Panc1 (cell line): ENCODE measurements at regions not wholly inside any gene's neighbourhood (a gene's known extent, or its start where the extent isn't known, plus 50 kb on each side); places are given as distances from the start of the nearest gene placed in this dataset.

ENCODE experiments used
- ATAC-seq: fragments of 200-7000 bp; cut with Tn5 transposase; 2 replicates; pipeline ENCODE4 v1.9.1; 2020; ENCODE audit warnings: mild to moderate bottlenecking, moderate library complexity
- BruUV-seq: library from RNA; stranded (reverse); fragments of 400-500 nt; replicated peaks from 2 replicates; lab custom pipeline; 2021; lab: Mats Ljungman, UMichigan
- CTCF ChIA-PET: fragments of 300-600 bp; sonication (Branson Sonifier 250); formaldehyde crosslinking; loops from one replicate; lab custom pipeline; 2022; ENCODE audit warnings: antibody characterized with exemption; lab: Charles Lee
- POLR2A ChIA-PET: fragments of 300-600 bp; sonication (Branson Sonifier 250); formaldehyde crosslinking; loops from one replicate; lab custom pipeline; 2022; ENCODE audit warnings: antibody characterized with exemption; lab: Charles Lee
- DNase-seq: peaks from one replicate; pipeline ENCODE4 v3.0.0-alpha.2; 2010; ENCODE audit warnings: low read depth, low spot score
- H3K27ac ChIP-seq: 2 replicates; pipeline ENCODE4 v1.5.1; 2011; ENCODE audit warnings: mild to moderate bottlenecking, low read length, inconsistent platforms
- H3K27me3 ChIP-seq: fragments of 200-500 bp; sonication (Bioruptor generic); 2 replicates; pipeline ENCODE4 v1.6.0; 2014; ENCODE audit warnings: low read length, inconsistent platforms; ENCODE audit not compliant: control insufficient read depth, insufficient read depth
- H3K36me3 ChIP-seq: fragments of 200-500 bp; sonication (Bioruptor generic); 2 replicates; pipeline ENCODE4 v1.5.1; 2014; ENCODE audit warnings: inconsistent platforms, mild to moderate bottlenecking, low read length, moderate library complexity; ENCODE audit not compliant: control insufficient read depth, insufficient read depth
- H3K4me1 ChIP-seq: 2 replicates; pipeline ENCODE4 v1.5.1; 2011; ENCODE audit warnings: inconsistent platforms, mild to moderate bottlenecking, low read length, moderate library complexity; ENCODE audit not compliant: control insufficient read depth, insufficient read depth
- H3K4me3 ChIP-seq, 2 experiments: 2 replicates each; pipeline ENCODE4 v1.5.1; 2011 to 2012; ENCODE audit warnings: low read depth in 2 of 2, low read length in 2 of 2, mild to moderate bottlenecking in 2 of 2, inconsistent platforms in 1 of 2, moderate library complexity in 1 of 2
- H3K9me3 ChIP-seq: fragments of 200-500 bp; sonication (Bioruptor generic); 2 replicates; pipeline ENCODE4 v1.5.1; 2014; ENCODE audit warnings: low read depth, mild to moderate bottlenecking, inconsistent platforms, low read length, moderate library complexity; ENCODE audit not compliant: control insufficient read depth, insufficient read depth
- POLR2AphosphoS5 ChIP-seq: IDR thresholded peaks from 2 replicates; pipeline ENCODE4 v1.6.1; 2012; ENCODE audit warnings: mild to moderate bottlenecking, low read depth, low read length, moderate library complexity
- TCF7L2 ChIP-seq: IDR thresholded peaks from 2 replicates; pipeline ENCODE4 v1.6.1; 2011; ENCODE audit warnings: mild to moderate bottlenecking, low read depth, low read length, inconsistent platforms
- in situ Hi-C: cut with HindIII; loops from 2 replicates; pipeline ENCODE4 v1.10.0; 2016; ENCODE audit warnings: low sequenced_read_pairs, low pct_unique_long_range_greater_than_20kb
- intact Hi-C: fragments of 100-400 bp; cut with micrococcal nuclease; formaldehyde crosslinking; loops from one replicate; pipeline ENCODE4 v1.10.0; 2022; ENCODE audit not compliant: unreplicated experiment
- TF ChIP-seq, protein P1 (sequence below): fragments of 450-650 bp; IDR thresholded peaks from 2 replicates; pipeline ENCODE4 v1.5.1; 2017; ENCODE audit warnings: mild to moderate bottlenecking
- TF ChIP-seq, protein P2 (sequence below), 2 experiments: IDR thresholded peaks; 2 replicates each; pipeline ENCODE4 v1.6.1; 2011 to 2012; ENCODE audit warnings: low read depth in 2 of 2, control low read depth in 1 of 2, low read length in 1 of 2, mild to moderate bottlenecking in 1 of 2, moderate library complexity in 1 of 2; ENCODE audit not compliant: insufficient read depth in 1 of 2

DNA sequence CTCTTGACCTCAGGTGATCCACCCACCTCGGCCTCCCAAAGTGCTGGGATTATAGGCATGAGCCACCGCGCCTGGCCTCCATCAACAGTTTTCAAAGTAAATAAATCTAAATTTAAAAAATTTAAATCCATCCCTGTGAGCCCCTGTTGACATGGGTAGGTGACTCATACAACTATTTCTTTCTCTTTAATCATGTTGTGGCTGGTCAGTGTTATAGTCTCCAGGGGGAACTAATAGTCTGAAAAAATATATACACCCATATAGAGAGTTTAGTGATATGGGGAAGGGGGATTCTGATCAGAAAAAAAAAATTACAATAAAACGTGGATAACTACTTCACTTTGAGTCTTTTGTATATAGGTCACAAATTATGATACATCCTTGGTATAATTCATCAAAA lies 159.2 kb downstream of the ZNF608 start:
- ATAC-seq (no peak), DNase-seq (no peak)
- intact Hi-C loops (no loop called here), in situ Hi-C loops (no loop called here)
- H3K4me3 ChIP-seq = no peak overlapping the region
- peaks cover 5% of the 10 kb centered on the region; the same call in 1 of the 2 replicates for H3K4me1 ChIP-seq
- ChIA-PET POLR2A (no interaction called here), CTCF (no interaction called here)
- H3K36me3 ChIP-seq = no peaks in the 10 kb centered on the region
- H3K27me3 ChIP-seq = no peaks in the 10 kb centered on the region
- no peak overlapping the region for H3K27ac ChIP-seq
- TF ChIP-seq POLR2AphosphoS5 = no peak
- TF ChIP-seq, protein P1, sequence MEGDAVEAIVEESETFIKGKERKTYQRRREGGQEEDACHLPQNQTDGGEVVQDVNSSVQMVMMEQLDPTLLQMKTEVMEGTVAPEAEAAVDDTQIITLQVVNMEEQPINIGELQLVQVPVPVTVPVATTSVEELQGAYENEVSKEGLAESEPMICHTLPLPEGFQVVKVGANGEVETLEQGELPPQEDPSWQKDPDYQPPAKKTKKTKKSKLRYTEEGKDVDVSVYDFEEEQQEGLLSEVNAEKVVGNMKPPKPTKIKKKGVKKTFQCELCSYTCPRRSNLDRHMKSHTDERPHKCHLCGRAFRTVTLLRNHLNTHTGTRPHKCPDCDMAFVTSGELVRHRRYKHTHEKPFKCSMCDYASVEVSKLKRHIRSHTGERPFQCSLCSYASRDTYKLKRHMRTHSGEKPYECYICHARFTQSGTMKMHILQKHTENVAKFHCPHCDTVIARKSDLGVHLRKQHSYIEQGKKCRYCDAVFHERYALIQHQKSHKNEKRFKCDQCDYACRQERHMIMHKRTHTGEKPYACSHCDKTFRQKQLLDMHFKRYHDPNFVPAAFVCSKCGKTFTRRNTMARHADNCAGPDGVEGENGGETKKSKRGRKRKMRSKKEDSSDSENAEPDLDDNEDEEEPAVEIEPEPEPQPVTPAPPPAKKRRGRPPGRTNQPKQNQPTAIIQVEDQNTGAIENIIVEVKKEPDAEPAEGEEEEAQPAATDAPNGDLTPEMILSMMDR = no peak
- no TSS peak for BruUV-seq
- no peaks in the 10 kb centered on the region for H3K9me3 ChIP-seq

DNA sequence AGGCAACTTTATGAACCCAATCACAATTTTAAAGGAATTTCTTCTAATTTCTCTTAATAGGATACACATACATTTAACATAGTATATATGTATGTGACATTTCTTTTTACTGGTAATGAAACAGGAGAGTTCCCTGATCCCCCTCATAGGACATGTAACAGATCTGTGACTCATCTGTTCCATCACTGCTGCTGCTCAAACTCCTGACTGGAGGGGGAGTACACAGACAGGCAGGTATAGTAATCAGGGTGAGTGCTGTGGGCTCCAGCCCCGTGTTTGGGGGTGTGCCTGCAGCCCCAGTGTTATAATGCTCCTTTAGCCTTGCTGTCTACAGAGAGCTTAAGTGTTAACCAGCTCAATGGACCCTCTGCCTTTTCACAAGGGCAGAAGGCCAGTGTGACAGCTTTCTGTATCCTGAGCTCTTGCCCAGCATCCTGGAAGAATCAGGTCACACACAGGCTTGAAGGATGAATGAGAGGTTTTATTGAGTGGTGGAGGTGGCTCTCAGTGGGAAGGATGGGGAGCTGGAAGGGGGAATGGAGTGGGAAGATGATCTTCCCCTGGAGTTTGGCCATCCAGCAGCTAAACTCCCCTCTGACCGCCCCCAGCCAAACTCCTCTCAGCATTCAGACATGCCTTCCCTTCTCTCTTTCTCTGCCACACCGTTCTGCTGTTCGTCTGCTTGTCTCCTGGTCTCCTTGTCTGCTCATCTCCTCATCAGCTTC lies 161.3 kb downstream of the ZNF608 start:
- Histone ChIP-seq H3K27me3 (no peaks in the 10 kb centered on the region), H3K36me3 (no peaks in the 10 kb centered on the region), H3K27ac (peak overlapping the region; percentile 75; the same call in 1 of the 2 replicates), H3K4me3 (no peak overlapping the region), H3K9me3 (no peaks in the 10 kb centered on the region), H3K4me1 (peaks cover 24% of the 10 kb centered on the region)
- no peak for TF ChIP-seq TCF7L2
- TF ChIP-seq, protein P2, sequence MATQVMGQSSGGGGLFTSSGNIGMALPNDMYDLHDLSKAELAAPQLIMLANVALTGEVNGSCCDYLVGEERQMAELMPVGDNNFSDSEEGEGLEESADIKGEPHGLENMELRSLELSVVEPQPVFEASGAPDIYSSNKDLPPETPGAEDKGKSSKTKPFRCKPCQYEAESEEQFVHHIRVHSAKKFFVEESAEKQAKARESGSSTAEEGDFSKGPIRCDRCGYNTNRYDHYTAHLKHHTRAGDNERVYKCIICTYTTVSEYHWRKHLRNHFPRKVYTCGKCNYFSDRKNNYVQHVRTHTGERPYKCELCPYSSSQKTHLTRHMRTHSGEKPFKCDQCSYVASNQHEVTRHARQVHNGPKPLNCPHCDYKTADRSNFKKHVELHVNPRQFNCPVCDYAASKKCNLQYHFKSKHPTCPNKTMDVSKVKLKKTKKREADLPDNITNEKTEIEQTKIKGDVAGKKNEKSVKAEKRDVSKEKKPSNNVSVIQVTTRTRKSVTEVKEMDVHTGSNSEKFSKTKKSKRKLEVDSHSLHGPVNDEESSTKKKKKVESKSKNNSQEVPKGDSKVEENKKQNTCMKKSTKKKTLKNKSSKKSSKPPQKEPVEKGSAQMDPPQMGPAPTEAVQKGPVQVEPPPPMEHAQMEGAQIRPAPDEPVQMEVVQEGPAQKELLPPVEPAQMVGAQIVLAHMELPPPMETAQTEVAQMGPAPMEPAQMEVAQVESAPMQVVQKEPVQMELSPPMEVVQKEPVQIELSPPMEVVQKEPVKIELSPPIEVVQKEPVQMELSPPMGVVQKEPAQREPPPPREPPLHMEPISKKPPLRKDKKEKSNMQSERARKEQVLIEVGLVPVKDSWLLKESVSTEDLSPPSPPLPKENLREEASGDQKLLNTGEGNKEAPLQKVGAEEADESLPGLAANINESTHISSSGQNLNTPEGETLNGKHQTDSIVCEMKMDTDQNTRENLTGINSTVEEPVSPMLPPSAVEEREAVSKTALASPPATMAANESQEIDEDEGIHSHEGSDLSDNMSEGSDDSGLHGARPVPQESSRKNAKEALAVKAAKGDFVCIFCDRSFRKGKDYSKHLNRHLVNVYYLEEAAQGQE (IDR thresholded peaks at IDR 0.05; ENCODE audit: insufficient read depth in 1 of 2, low read depth in 2 of 2, low read length in 1 of 2) = no peak
- TF ChIP-seq POLR2AphosphoS5 = no peak
- TF ChIP-seq, protein P1 = no peak
- intact Hi-C loops = no loop called here
- ChIA-PET CTCF (no interaction called here), POLR2A (no interaction called here)
- BruUV-seq = no TSS peak
- in situ Hi-C loops = no loop called here
- ATAC-seq (no peak), DNase-seq (no peak)
